HepG2 (cell line): ENCODE measurements at regions not wholly inside any gene's neighbourhood (a gene's known extent, or its start where the extent isn't known, plus 50 kb on each side); places are given as distances from the start of the nearest gene placed in this dataset.
"Not testable (repeated sequence)": the region's sequence is repeated elsewhere in the genome, so short reads cannot be mapped to it uniquely, and the experiment has no call there.

Experiments
- CBX2 ChIP-seq, 2 experiments: fragments of 200-600 bp in 1 of 2; sonication (generic); formaldehyde crosslinking in 1 of 2; IDR thresholded peaks; 2 replicates each; pipeline versions ENCODE4 v1.7.0 to v1.8.1; 2018 to 2022; ENCODE audit warnings: low read depth in 2 of 2, low read length in 1 of 2, mild to moderate bottlenecking in 1 of 2, missing genetic modification reagents in 1 of 2
- KAT7 ChIP-seq: IDR thresholded peaks from 2 replicates; pipeline ENCODE4 v1.6.1; 2018; ENCODE audit warnings: borderline replicate concordance, missing compliant biosample characterization
- MAFG ChIP-seq: sonication (generic); formaldehyde crosslinking; IDR thresholded peaks from 2 replicates; pipeline ENCODE4 v1.5.1; 2020; ENCODE audit warnings: mild to moderate bottlenecking, missing genetic modification reagents
- MTA1 ChIP-seq: sonication (generic); formaldehyde crosslinking; IDR thresholded peaks from 2 replicates; pipeline ENCODE4 v1.4.0; 2020; ENCODE audit warnings: missing genetic modification reagents, mild to moderate bottlenecking, borderline replicate concordance
- NFIC ChIP-seq: IDR thresholded peaks from 2 replicates; pipeline ENCODE4 v1.6.1; 2012; ENCODE audit warnings: mild to moderate bottlenecking, low read length, inconsistent platforms
- POLR2A ChIP-seq, 2 experiments: IDR thresholded peaks; 2 replicates each; pipeline ENCODE4 v1.6.1; 2011; ENCODE audit warnings: low read depth in 2 of 2, low read length in 2 of 2, mild to moderate bottlenecking in 1 of 2, moderate library complexity in 1 of 2; ENCODE audit not compliant: insufficient read depth in 1 of 2
- POLR2AphosphoS5 ChIP-seq: IDR thresholded peaks from 2 replicates; pipeline ENCODE4 v1.6.1; 2012; ENCODE audit warnings: low read depth, low read length
- ZNF180 ChIP-seq: sonication (generic); formaldehyde crosslinking; IDR thresholded peaks from 2 replicates; pipeline ENCODE4 v1.4.0; 2020; ENCODE audit warnings: low read depth, missing genetic modification reagents, borderline replicate concordance
- ZNF704 ChIP-seq: sonication (generic); formaldehyde crosslinking; IDR thresholded peaks from 2 replicates; pipeline ENCODE4 v1.8.1; 2023; ENCODE audit warnings: mild to moderate bottlenecking, inconsistent platforms, moderate library complexity, missing genetic modification reagents, borderline replicate concordance

- TF ChIP-seq MAFG (CRISPR knock-in tag); ZNF704 (CRISPR knock-in tag); ZNF180 (CRISPR knock-in tag); CBX2 (IDR thresholded peaks at IDR 0.05; ENCODE audit: low read depth, low read length); CBX2 (CRISPR knock-in tag; IDR thresholded peaks at IDR 0.05; ENCODE audit: low read depth); POLR2AphosphoS5; POLR2A (IDR thresholded peaks at IDR 0.05; ENCODE audit: insufficient read depth in 1 of 2, low read depth in 2 of 2, low read length in 2 of 2); MTA1 (CRISPR knock-in tag); KAT7 (CRISPR knock-in tag); NFIC: not testable (repeated sequence)
Measured at GRCh38 chr5:74522838-74523237, 117.7 kb downstream of the ENC1 start.
